Epithelial cell of proximal tubule (primary cell): ENCODE measurements at regions not wholly inside any gene's neighbourhood (a gene's known extent, or its start where the extent isn't known, plus 50 kb on each side); places are given as distances from the start of the nearest gene placed in this dataset.

Experiments
- DNase-seq: peaks from one replicate; pipeline ENCODE4 v3.0.0-alpha.2; 2011; ENCODE audit warnings: low read depth
- H3K4me3 ChIP-seq: 2 replicates; pipeline ENCODE4 v1.5.1; 2011; ENCODE audit warnings: low read depth, mild to moderate bottlenecking, low read length
- TF ChIP-seq, protein P1 (sequence below): conservative IDR thresholded peaks from 2 replicates; pipeline ENCODE4 v1.5.1; 2012; ENCODE audit warnings: low read depth, mild to moderate bottlenecking, low read length

DNA sequence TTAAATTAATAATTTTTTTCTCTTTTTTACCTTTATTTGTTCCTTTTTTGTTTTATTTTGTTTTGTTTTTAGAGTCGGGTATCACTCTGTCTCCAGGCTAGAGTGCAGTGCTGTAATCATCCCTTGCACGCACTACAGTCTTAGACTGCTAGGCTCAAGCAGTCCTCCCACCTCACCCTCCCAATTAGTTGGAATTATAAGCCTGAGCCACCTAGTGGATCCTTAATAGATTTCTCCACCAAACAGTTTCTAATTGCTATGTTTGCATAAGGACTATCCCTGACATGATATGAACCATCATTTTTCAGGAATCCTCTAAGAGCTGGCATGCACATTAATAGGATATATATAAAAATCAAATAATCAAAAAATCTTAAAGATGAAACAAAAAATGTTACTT, 993.2 kb downstream of the OTOL1 start:
- TF ChIP-seq, protein P1, sequence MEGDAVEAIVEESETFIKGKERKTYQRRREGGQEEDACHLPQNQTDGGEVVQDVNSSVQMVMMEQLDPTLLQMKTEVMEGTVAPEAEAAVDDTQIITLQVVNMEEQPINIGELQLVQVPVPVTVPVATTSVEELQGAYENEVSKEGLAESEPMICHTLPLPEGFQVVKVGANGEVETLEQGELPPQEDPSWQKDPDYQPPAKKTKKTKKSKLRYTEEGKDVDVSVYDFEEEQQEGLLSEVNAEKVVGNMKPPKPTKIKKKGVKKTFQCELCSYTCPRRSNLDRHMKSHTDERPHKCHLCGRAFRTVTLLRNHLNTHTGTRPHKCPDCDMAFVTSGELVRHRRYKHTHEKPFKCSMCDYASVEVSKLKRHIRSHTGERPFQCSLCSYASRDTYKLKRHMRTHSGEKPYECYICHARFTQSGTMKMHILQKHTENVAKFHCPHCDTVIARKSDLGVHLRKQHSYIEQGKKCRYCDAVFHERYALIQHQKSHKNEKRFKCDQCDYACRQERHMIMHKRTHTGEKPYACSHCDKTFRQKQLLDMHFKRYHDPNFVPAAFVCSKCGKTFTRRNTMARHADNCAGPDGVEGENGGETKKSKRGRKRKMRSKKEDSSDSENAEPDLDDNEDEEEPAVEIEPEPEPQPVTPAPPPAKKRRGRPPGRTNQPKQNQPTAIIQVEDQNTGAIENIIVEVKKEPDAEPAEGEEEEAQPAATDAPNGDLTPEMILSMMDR, result peak; percentile 25
- H3K4me3 ChIP-seq, result no peak overlapping the region
- no peak for DNase-seq

DNA sequence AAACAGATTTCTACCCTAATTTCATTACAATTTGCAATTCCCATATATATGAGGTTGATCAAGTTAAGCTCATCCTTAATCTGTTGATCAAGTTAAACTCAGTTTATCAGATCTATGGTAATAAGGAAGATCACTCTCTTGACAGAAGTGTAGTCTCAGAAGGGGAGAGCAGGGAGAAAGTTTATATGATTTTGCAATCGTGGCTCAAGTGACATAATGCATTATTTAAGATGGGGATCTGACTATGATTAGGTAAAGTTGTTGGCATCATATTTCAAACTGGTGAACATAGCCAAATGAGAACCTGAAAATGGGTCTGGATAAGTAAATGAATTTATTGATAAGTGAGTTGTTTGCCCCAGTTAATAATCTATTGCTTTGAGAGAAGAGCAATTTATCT, 995.3 kb downstream of the OTOL1 start:
- H3K4me3 ChIP-seq, result no peak overlapping the region
- TF ChIP-seq, protein P1, result no peak
- no peak for DNase-seq

DNA sequence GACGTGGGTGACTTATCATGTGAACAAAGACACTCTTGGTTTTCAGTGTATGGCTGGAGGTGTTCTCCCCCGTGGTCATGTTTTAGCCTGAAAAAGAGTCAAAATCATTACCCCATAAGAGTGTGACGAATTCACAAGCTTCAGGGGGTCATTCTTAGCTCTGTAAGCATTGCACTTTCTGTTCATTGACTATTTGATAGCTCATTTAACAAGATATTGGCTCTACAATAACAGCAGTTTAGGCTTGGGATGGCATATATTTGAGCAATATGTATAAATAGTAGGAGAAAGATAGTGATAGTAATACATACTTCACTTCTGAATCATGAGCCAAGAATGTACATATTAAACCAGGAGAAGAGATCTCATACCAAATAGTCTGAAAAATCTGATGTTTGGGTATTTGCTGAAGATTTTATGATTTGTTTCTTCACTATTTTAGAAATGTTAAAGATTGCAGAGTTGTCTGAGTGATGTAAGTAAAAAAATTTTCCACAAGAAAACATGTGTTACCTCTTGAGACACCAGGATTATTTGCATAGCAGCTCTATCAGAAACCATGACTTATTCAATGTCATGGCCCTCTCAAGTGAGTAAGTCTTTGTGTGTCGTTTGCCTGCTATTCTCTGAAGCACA, 996.0 kb downstream of the OTOL1 start:
- DNase-seq, result no peak
- TF ChIP-seq, protein P1, result no peak
- H3K4me3 ChIP-seq, result no peak overlapping the region

DNA sequence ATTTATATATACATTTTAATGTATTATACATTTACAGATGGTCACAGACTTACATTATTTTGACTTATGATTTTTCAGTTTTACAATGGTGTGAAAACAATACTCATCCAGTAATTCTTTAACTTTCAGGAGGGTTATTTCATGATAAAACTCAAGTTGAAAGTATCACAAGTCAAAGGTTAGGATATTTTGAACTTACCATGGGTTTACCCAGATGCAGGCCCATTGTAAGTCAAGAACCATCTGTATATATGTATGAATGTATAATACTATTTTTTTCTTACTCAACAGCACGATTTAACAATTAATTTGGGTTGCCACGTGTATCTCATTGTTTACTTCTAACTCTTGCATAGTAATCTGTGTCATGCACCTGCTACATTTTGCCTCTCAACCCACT, 1002.0 kb downstream of the OTOL1 start:
- no peak overlapping the region for H3K4me3 ChIP-seq
- TF ChIP-seq, protein P1, result no peak
- DNase-seq, result no peak

DNA sequence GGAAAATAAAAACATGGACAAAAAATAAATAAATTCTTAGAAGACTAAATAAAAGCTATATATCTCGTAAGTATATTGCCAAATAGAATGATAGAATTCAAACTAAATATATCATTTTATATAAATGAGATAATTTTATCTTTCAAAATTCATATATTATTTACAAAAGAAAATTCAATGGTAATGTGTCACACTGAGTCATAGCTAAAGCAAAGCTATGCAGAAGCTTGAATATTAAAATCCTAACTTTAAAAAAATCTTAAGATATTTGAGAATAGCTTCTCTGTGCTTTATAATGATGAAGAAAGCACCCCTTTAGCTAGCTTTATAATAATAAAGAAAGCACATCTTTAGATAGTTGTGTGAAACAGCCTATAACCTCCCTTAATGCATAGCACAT, 1010.8 kb downstream of the OTOL1 start:
- no peak overlapping the region for H3K4me3 ChIP-seq
- no peak for DNase-seq
- TF ChIP-seq, protein P1, result no peak

DNA sequence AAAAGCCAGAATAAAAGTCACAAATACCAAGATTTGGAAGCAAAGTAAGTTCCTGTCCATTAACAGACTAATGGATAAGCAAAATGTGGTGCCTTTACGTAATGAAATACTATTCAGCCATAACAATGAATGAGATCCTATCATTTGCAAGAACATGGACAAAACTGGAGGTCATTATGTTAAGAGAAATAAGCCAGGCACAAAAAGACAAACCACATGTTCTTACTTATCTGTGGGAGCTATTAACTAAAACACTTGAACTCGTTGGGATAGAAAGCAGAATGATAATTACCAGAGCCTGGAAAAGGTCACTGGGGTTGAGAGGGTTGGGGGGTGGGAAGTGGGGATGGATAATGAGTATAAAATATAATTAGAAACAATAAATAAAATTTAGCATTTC, 1015.9 kb downstream of the OTOL1 start:
- H3K4me3 ChIP-seq, result no peak overlapping the region
- TF ChIP-seq, protein P1, result no peak
- DNase-seq, result no peak

DNA sequence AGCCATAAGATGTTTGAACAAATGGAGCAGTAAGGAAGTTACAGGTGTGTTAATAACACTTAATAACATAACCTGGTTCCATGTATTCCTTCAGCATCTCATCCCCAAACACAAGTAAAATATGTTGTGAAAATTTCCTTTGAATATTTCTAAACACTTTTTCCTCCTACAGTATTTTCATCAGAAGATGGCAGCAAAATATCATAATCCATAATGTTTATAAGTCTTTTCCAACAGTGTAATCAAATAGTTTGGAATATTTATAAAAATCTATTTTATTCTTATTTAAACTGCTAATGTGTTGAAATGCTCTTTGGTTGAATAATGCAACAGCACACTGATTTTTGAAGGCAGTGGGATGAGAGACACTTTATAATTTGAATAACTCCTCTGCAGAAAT, 1020.5 kb downstream of the OTOL1 start:
- no peak for DNase-seq
- TF ChIP-seq, protein P1, result no peak
- no peak overlapping the region for H3K4me3 ChIP-seq
